Ascending aorta (tissue), 2 donors: ENCODE measurements at regions not wholly inside any gene's neighbourhood (a gene's known extent, or its start where the extent isn't known, plus 50 kb on each side); places are given as distances from the start of the nearest gene placed in this dataset.

ENCODE experiments used
- DNase-seq, 2 donors: peaks; one replicate each; pipeline ENCODE4 v3.0.0-alpha.2; 2019; ENCODE audit warnings: low spot score in 2 of 2
- H3K27ac ChIP-seq, 2 donors: fragments of 200-600 bp; sonication (generic); one replicate each; pipeline ENCODE4 v1.5.1; 2016 to 2017; ENCODE audit warnings: mild to moderate bottlenecking in 1 of 2
- H3K27me3 ChIP-seq: fragments of 200-600 bp; sonication (generic); one replicate; pipeline ENCODE4 v1.5.1; 2017
- H3K36me3 ChIP-seq, 2 donors: fragments of 200-600 bp; sonication (generic); one replicate each; pipeline ENCODE4 v1.5.1; 2016
- H3K4me1 ChIP-seq, 2 donors: fragments of 200-600 bp; sonication (generic); one replicate each; pipeline ENCODE4 v1.5.1; 2016 to 2017; ENCODE audit warnings: mild to moderate bottlenecking in 1 of 2
- H3K4me3 ChIP-seq, 2 donors: fragments of 200-600 bp; sonication (generic); one replicate each; pipeline ENCODE4 v1.5.1; 2016 to 2017; ENCODE audit warnings: mild to moderate bottlenecking in 1 of 2
- H3K9me3 ChIP-seq, 2 donors: fragments of 200-600 bp; sonication (generic); one replicate each; pipeline ENCODE4 v1.5.1; 2016
- CTCF ChIP-seq, 3 experiments: fragments of 200-600 bp in 2 of 3; fragments of 450-650 bp in 1 of 3; sonication (generic) in 2 of 3; IDR thresholded peaks; one replicate each; pipeline ENCODE4 v1.5.1; 2016 to 2019; ENCODE audit warnings: antibody characterized with exemption in 3 of 3, mild to moderate bottlenecking in 1 of 3, moderate library complexity in 1 of 3
- intact Hi-C: fragments of 100-400 bp; cut with DNase I; formaldehyde crosslinking; loops from one replicate; pipeline ENCODE4 v1.15.1; 2023

DNA sequence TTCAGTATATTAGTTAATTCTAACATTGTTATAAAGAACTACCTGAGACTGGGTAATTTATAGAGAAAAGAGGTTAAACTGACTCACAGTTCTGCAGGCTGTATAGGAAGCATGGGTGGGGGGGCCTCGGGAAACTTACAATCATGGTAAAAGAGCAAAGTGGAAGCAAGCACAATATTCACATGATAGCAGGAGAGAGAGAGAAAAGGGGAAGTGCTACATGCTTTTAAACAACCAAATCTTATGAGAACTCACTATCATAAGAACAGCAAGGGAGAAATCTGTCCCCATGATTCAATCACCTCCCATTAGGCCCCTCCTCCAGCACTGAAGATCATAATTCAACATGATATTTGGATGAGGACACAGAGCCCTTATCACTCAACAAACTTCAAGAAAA is 324.9 kb downstream of the ZNF608 start:
- Histone ChIP-seq H3K36me3 (no peaks in the 10 kb centered on the region), H3K9me3 (peaks cover 0 to 15% of the 10 kb centered on the region in 2 donors), H3K4me1 (no peaks in the 10 kb centered on the region), H3K27ac (no peak overlapping the region), H3K27me3 (no peaks in the 10 kb centered on the region), H3K4me3 (no peak overlapping the region)
- intact Hi-C loops = no loop called here
- DNase-seq = no peak
- no peak for TF ChIP-seq CTCF (IDR thresholded peaks at IDR 0.05)

- intact Hi-C loops = no loop called here
- peaks cover 0 to 15% of the 10 kb centered on the region in 2 donors for H3K9me3 ChIP-seq
- no peaks in the 10 kb centered on the region for H3K4me1 ChIP-seq
- no peak for TF ChIP-seq CTCF (IDR thresholded peaks at IDR 0.05)
- no peak overlapping the region for H3K27ac ChIP-seq
- no peaks in the 10 kb centered on the region for H3K36me3 ChIP-seq
- no peak overlapping the region for H3K4me3 ChIP-seq
- H3K27me3 ChIP-seq = no peaks in the 10 kb centered on the region
- no peak for DNase-seq
These were observed 325.5 kb downstream of the ZNF608 start for GRCh38 chr5:124420952-124421351.

GRCh38 chr5:124419531-124419930 is 326.9 kb downstream of the ZNF608 start:
- peaks cover 0 to 15% of the 10 kb centered on the region in 2 donors for H3K9me3 ChIP-seq
- H3K4me3 ChIP-seq = no peak overlapping the region
- no peak for DNase-seq
- intact Hi-C loops = no loop called here
- TF ChIP-seq CTCF (IDR thresholded peaks at IDR 0.05) = no peak
- no peaks in the 10 kb centered on the region for H3K4me1 ChIP-seq
- H3K36me3 ChIP-seq = no peaks in the 10 kb centered on the region
- H3K27ac ChIP-seq = no peak overlapping the region
- no peaks in the 10 kb centered on the region for H3K27me3 ChIP-seq

GRCh38 chr5:124418390-124418789 is 328.0 kb downstream of the ZNF608 start:
- no peak for TF ChIP-seq CTCF (IDR thresholded peaks at IDR 0.05)
- DNase-seq = no peak

GRCh38 chr5:124417196-124417595 is 329.2 kb downstream of the ZNF608 start:
- no peak for TF ChIP-seq CTCF (IDR thresholded peaks at IDR 0.05)
- DNase-seq = no peak
- Histone ChIP-seq H3K4me3 (no peak overlapping the region), H3K4me1 (no peaks in the 10 kb centered on the region), H3K27me3 (no peaks in the 10 kb centered on the region), H3K9me3 (peaks cover 0 to 8% of the 10 kb centered on the region in 2 donors), H3K27ac (no peak overlapping the region), H3K36me3 (no peaks in the 10 kb centered on the region)
- intact Hi-C loops = no loop called here

More at GRCh38 chr5:124418390-124418789, 328.0 kb downstream of the ZNF608 start:
- no peaks in the 10 kb centered on the region for H3K36me3 ChIP-seq
- H3K27ac ChIP-seq = no peak overlapping the region
- no peak overlapping the region for H3K4me3 ChIP-seq
- intact Hi-C loops = no loop called here
- no peaks in the 10 kb centered on the region for H3K4me1 ChIP-seq
- H3K27me3 ChIP-seq = no peaks in the 10 kb centered on the region
- H3K9me3 ChIP-seq = peaks cover 0 to 12% of the 10 kb centered on the region in 2 donors

- no peaks in the 10 kb centered on the region for H3K27me3 ChIP-seq
- intact Hi-C loops = no loop called here
- H3K36me3 ChIP-seq = no peaks in the 10 kb centered on the region
- H3K9me3 ChIP-seq = peaks cover 0 to 4% of the 10 kb centered on the region in 2 donors
- H3K4me3 ChIP-seq = no peak overlapping the region
- H3K27ac ChIP-seq = no peak overlapping the region
- TF ChIP-seq CTCF (IDR thresholded peaks at IDR 0.05) = no peak
- no peaks in the 10 kb centered on the region for H3K4me1 ChIP-seq
- no peak for DNase-seq
These were observed 329.8 kb downstream of the ZNF608 start for GRCh38 chr5:124416627-124417026.
